SK-N-SH (cell line): ENCODE measurements at regions not wholly inside any gene's neighbourhood (a gene's known extent, or its start where the extent isn't known, plus 50 kb on each side); places are given as distances from the start of the nearest gene placed in this dataset.
"Not testable (repeated sequence)": the region's sequence is repeated elsewhere in the genome, so short reads cannot be mapped to it uniquely, and the experiment has no call there.

ENCODE experiments used
- CTCF ChIA-PET: fragments of 300-600, 350-600 bp; formaldehyde crosslinking; extraction: SDS; loops from one replicate; lab custom pipeline; 2021; lab: Yijun Ruan, JAX
- POLR2A ChIA-PET: fragments of 350-600 bp; sonication (Branson Sonifier 250); formaldehyde crosslinking; extraction: SDS; loops from one replicate; lab custom pipeline; 2020; ENCODE audit warnings: antibody characterized with exemption, inconsistent platforms; lab: Yijun Ruan, JAX
- DNase-seq: peaks from one replicate; pipeline ENCODE4 v3.0.0; 2012
- H2AFZ ChIP-seq: fragments of 200-600 bp; sonication (generic); 2 replicates; pipeline ENCODE4 v1.8.1; 2016; ENCODE audit warnings: antibody characterized with exemption, mild to moderate bottlenecking, low read depth
- H3F3A ChIP-seq: fragments of 200-600 bp; sonication (generic); replicated peaks from 2 replicates; pipeline ENCODE3; 2016; ENCODE audit warnings: antibody characterized with exemption, mild to moderate bottlenecking; ENCODE audit not compliant: insufficient read depth
- H3K27ac ChIP-seq, 2 experiments: fragments of 200-500 bp in 1 of 2; fragments of 200-600 bp in 1 of 2; sonication (Bioruptor generic) in 1 of 2; sonication (generic), shearing (Covaris generic) in 1 of 2; 2 replicates each; pipeline versions ENCODE4 v1.5.1 to v1.6.1; 2014 to 2016; ENCODE audit warnings: low read depth in 2 of 2, inconsistent platforms in 1 of 2, low read length in 1 of 2, mild to moderate bottlenecking in 1 of 2, mixed read lengths in 1 of 2
- H3K27me3 ChIP-seq: fragments of 200-600 bp; sonication (generic), shearing (Covaris generic); 2 replicates; pipeline ENCODE4 v1.6.1; 2016; ENCODE audit warnings: mixed run types; ENCODE audit not compliant: insufficient read depth
- H3K36me3 ChIP-seq, 2 experiments: fragments of 200-500 bp in 1 of 2; fragments of 200-600 bp in 1 of 2; sonication (Bioruptor generic) in 1 of 2; sonication (generic) in 1 of 2; replicated peaks in 1 of 2; 2 replicates each; pipeline versions ENCODE3 to v1.5.1; 2014 to 2016; ENCODE audit warnings: low read length in 1 of 2, mild to moderate bottlenecking in 1 of 2; ENCODE audit not compliant: insufficient read depth in 2 of 2, control insufficient read depth in 1 of 2
- H3K4me1 ChIP-seq, 2 experiments: fragments of 200-500 bp in 1 of 2; fragments of 200-600 bp in 1 of 2; sonication (Bioruptor generic) in 1 of 2; sonication (generic), shearing (Covaris generic) in 1 of 2; 2 replicates each; pipeline versions ENCODE4 v1.5.1 to v1.6.1; 2014 to 2016; ENCODE audit warnings: low read depth in 1 of 2, low read length in 1 of 2, mixed run types in 1 of 2; ENCODE audit not compliant: insufficient read depth in 2 of 2, control insufficient read depth in 1 of 2
- H3K4me2 ChIP-seq: fragments of 200-600 bp; sonication (generic), shearing (Covaris generic); 2 replicates; pipeline ENCODE4 v1.6.1; 2017; ENCODE audit warnings: mixed run types
- H3K4me3 ChIP-seq, 2 experiments: fragments of 200-500 bp in 1 of 2; fragments of 200-600 bp in 1 of 2; sonication (Bioruptor generic) in 1 of 2; sonication (generic), shearing (Covaris generic) in 1 of 2; 2 replicates each; pipeline versions ENCODE4 v1.5.1 to v1.8.1; 2014 to 2016; ENCODE audit warnings: low read depth in 2 of 2, inconsistent platforms in 1 of 2, low read length in 1 of 2, mild to moderate bottlenecking in 1 of 2, mixed read lengths in 1 of 2, moderate library complexity in 1 of 2
- H3K79me2 ChIP-seq: fragments of 200-600 bp; sonication (generic); 2 replicates; pipeline ENCODE4 v1.8.1; 2017; ENCODE audit warnings: mild to moderate bottlenecking; ENCODE audit not compliant: insufficient read depth
- H3K9ac ChIP-seq: fragments of 200-600 bp; sonication (generic); 2 replicates; pipeline ENCODE4 v1.6.1; 2017; ENCODE audit warnings: mixed run types
- H3K9me2 ChIP-seq: fragments of 200-600 bp; sonication (generic); 2 replicates; pipeline ENCODE4 v1.6.1; 2017; ENCODE audit warnings: mixed run types
- H3K9me3 ChIP-seq: fragments of 200-600 bp; sonication (generic); 2 replicates; pipeline ENCODE4 v1.6.1; 2017; ENCODE audit warnings: mixed run types, mild to moderate bottlenecking, moderate library complexity
- H4K20me1 ChIP-seq: fragments of 200-600 bp; sonication (generic); 2 replicates; pipeline ENCODE4 v1.6.1; 2017; ENCODE audit warnings: mild to moderate bottlenecking, mixed run types; ENCODE audit not compliant: insufficient read depth
- WGBS: methylation state at CpG from one replicate; pipeline ENCODE4 v1.1.6; 2017; ENCODE audit warnings: low lambda C conversion rate; 5-methylcytosine and 5-hydroxymethylcytosine counted together

DNA sequence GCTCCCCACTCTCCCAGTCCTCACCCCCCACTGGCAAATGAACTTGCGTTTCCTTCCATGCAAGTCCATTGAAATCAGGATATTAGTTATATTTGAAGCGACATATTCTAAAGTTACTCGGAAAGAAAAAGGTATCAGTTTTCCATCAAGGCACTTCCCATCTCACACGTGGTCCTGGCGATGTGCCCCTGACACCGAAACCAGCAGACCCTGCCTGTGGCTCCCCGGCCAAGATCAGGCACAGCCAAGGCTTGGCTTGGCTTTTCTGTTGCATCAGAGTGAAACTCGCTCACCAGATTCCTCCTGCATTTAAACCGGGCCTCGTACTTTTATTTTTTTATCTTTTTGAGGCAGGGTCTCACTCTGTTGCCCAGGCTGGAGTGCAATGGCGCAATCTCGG lies 195.1 kb downstream of the NPIPB11 start:
- H2AFZ ChIP-seq, H3K4me2 ChIP-seq, CTCF ChIA-PET, DNase-seq, H3K36me3 ChIP-seq, H3F3A ChIP-seq, H4K20me1 ChIP-seq, H3K27ac ChIP-seq, H3K79me2 ChIP-seq, H3K9me2 ChIP-seq, POLR2A ChIA-PET, H3K9ac ChIP-seq, H3K4me1 ChIP-seq, H3K9me3 ChIP-seq, H3K27me3 ChIP-seq, H3K4me3 ChIP-seq: not testable (repeated sequence)
- WGBS = 82% methylated on average over 12 of the region's 12 CpGs

DNA sequence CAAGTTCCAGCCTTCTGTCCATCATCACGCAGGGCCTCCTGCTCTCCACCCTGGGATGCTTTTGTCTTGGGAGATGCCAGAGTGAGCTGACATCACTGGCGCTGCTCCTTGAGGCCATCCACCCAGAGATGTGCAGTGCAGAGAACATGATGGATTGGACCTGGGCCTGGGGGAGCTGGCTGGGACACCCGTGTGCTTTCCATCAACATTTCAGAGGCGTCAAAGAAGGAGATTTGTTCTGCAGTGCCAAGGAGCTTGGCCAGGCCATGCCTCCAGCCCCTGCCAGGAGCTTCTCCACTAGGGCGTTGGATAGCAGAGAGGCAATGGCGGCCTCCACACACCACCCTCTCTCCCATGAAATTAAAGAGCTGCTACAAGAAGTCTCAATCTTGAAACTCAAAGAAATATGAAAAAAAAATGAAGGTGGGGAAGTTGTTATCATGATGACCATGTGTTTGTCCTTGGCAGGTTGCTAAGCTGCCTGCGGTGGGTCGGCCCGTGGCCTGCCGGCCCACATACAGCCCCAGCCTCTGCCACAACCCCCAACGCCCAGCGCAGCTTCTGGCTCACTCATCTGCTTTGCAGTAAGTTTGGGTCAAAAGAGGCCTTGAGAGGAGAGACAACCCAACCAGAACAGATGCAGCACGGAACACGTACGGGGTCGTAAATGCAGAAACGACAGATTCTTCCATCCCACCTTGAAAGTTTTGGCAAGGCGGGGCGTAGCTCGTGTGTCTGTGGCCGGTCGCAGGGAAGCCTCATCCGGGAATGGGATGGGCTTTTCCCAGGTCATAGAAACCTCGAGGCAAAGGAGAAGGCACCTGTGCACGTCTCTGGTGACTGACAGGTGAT lies 196.0 kb downstream of the NPIPB11 start:
- H3K4me3 ChIP-seq, POLR2A ChIA-PET, H3K4me1 ChIP-seq, H3K36me3 ChIP-seq, H3K27me3 ChIP-seq, H3K9ac ChIP-seq, H2AFZ ChIP-seq, H3K4me2 ChIP-seq, H3K27ac ChIP-seq, H3K9me2 ChIP-seq, H3K79me2 ChIP-seq, H3K9me3 ChIP-seq, H4K20me1 ChIP-seq, DNase-seq, CTCF ChIA-PET, H3F3A ChIP-seq: not testable (repeated sequence)
- WGBS = 78% methylated on average over 21 of the region's 25 CpGs

DNA sequence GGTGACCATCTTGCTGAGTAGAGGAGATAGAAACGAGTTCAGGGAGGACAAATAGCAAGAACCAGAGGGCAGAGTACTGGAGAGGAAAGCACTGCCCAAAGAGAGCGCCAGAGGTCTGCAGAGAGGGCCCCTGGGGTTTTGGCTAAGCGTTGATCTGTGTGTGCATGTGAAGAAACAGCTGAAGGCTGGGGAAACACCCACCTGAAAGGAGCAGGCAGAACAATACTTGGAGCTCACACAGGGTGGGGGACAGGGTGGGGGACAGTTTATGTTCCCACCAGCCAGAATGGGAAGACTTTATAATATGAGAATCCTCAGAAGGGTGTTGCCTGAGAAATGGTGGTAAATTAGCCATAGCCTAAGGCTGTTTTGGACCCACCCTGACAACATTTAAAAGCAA lies 200.4 kb downstream of the NPIPB11 start:
- WGBS = 51% methylated on average over 3 of the region's 3 CpGs
- H4K20me1 ChIP-seq, H3K36me3 ChIP-seq, H2AFZ ChIP-seq, H3K4me3 ChIP-seq, H3K9me3 ChIP-seq, H3K27ac ChIP-seq, POLR2A ChIA-PET, H3K27me3 ChIP-seq, H3F3A ChIP-seq, H3K9me2 ChIP-seq, DNase-seq, H3K9ac ChIP-seq, H3K79me2 ChIP-seq, H3K4me2 ChIP-seq, CTCF ChIA-PET: not testable (repeated sequence)
- peaks cover 0 to 24% of the 10 kb centered on the region in 2 experiments; a peak in 1 of 4 replicates for H3K4me1 ChIP-seq

DNA sequence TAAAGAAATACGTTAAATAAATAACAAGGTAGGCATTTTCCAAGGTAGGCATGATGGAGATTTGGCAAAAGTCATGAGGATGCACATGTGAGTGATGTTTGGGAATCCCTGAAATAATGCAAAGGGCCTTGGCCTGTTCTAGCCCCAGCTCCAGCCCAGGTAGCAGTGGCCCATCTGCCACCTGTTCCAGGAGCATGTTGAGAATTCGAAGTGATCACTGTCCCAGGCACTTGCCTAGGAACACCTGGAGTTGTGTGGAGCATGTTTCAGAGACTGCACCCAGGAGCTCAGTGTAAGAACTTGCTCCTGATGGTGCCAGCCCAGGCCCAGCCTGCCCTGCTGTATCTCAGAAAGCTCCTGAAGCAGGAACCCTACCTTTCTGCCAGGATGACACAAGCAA lies 201.4 kb downstream of the NPIPB11 start:
- H3K27ac ChIP-seq, H2AFZ ChIP-seq, H4K20me1 ChIP-seq, H3K4me2 ChIP-seq, DNase-seq, POLR2A ChIA-PET, H3F3A ChIP-seq, CTCF ChIA-PET, H3K4me3 ChIP-seq, H3K9ac ChIP-seq, H3K36me3 ChIP-seq, H3K27me3 ChIP-seq, H3K79me2 ChIP-seq, H3K9me3 ChIP-seq, H3K9me2 ChIP-seq: not testable (repeated sequence)
- H3K4me1 ChIP-seq = peaks cover 0 to 30% of the 10 kb centered on the region in 2 experiments; a peak in 1 of 4 replicates
- 83% methylated on average over 1 of the region's 2 CpGs for WGBS
